Midbrain (tissue), 1 donor: ENCODE measurements at regions not wholly inside any gene's neighbourhood (a gene's known extent, or its start where the extent isn't known, plus 50 kb on each side); places are given as distances from the start of the nearest gene placed in this dataset.
"Not testable (repeated sequence)": the region's sequence is repeated elsewhere in the genome, so short reads cannot be mapped to it uniquely, and the experiment has no call there.

Experiments
- DNase-seq: peaks from one replicate; lab custom pipeline; 2025; lab: John Stamatoyannopoulos, UW

GRCh38 chr16:13463619-13464018 lies 456.3 kb upstream of the ERCC4 start:
- no peak for DNase-seq

- DNase-seq: no peak
These were observed 448.9 kb upstream of the ERCC4 start for GRCh38 chr16:13471036-13471435.

GRCh38 chr16:13478991-13479390 lies 441.0 kb upstream of the ERCC4 start:
- DNase-seq: no peak

- DNase-seq: no peak
These were observed 440.4 kb upstream of the ERCC4 start for GRCh38 chr16:13479549-13479948.

- DNase-seq: no peak
These were observed 439.2 kb upstream of the ERCC4 start for GRCh38 chr16:13480801-13481200.

GRCh38 chr16:13483121-13483520 lies 436.8 kb upstream of the ERCC4 start:
- DNase-seq: no peak

GRCh38 chr16:13489416-13489815 lies 430.5 kb upstream of the ERCC4 start:
- DNase-seq: not testable (repeated sequence)

GRCh38 chr16:13492046-13492445 lies 427.9 kb upstream of the ERCC4 start:
- no peak for DNase-seq

- no peak for DNase-seq
These were observed 415.9 kb upstream of the ERCC4 start for GRCh38 chr16:13503960-13504635.

GRCh38 chr16:13507530-13507929 lies 412.4 kb upstream of the ERCC4 start:
- DNase-seq: no peak

- DNase-seq: no peak
These were observed 409.4 kb upstream of the ERCC4 start for GRCh38 chr16:13510425-13511151.

- DNase-seq: no peak
These were observed 402.1 kb upstream of the ERCC4 start for GRCh38 chr16:13517841-13518240.

GRCh38 chr16:13519871-13520270 lies 400.1 kb upstream of the ERCC4 start:
- DNase-seq: no peak

GRCh38 chr16:13521356-13521755 lies 398.6 kb upstream of the ERCC4 start:
- DNase-seq: no peak

- DNase-seq: no peak
These were observed 392.6 kb upstream of the ERCC4 start for GRCh38 chr16:13527332-13527731.

- no peak for DNase-seq
These were observed 391.3 kb upstream of the ERCC4 start for GRCh38 chr16:13528691-13529090.

- no peak for DNase-seq
These were observed 390.6 kb upstream of the ERCC4 start for GRCh38 chr16:13529193-13529982.

- DNase-seq: no peak
These were observed 379.2 kb upstream of the ERCC4 start for GRCh38 chr16:13540771-13541170.

- DNase-seq: no peak
These were observed 377.7 kb upstream of the ERCC4 start for GRCh38 chr16:13542284-13542683.

- DNase-seq: no peak
These were observed 376.1 kb upstream of the ERCC4 start for GRCh38 chr16:13543850-13544249.

GRCh38 chr16:13545271-13545670 lies 374.7 kb upstream of the ERCC4 start:
- no peak for DNase-seq

GRCh38 chr16:13550254-13550653 lies 369.7 kb upstream of the ERCC4 start:
- no peak for DNase-seq
